PC-9 (cell line): ENCODE measurements at regions not wholly inside any gene's neighbourhood (a gene's known extent, or its start where the extent isn't known, plus 50 kb on each side); places are given as distances from the start of the nearest gene placed in this dataset.

Experiments used
- BruUV-seq: library from RNA; stranded (reverse); fragments of 400-500 nt; replicated peaks from 2 replicates; lab custom pipeline; 2021; lab: Mats Ljungman, UMichigan
- CTCF ChIA-PET: fragments of 300-600 bp; sonication (Branson Sonifier 250); formaldehyde crosslinking; loops from one replicate; lab custom pipeline; 2022; ENCODE audit warnings: antibody characterized with exemption; lab: Charles Lee
- POLR2A ChIA-PET: fragments of 300-600 bp; sonication (Branson Sonifier 250); formaldehyde crosslinking; loops from one replicate; lab custom pipeline; 2022; ENCODE audit warnings: antibody characterized with exemption; ENCODE audit not compliant: unreplicated experiment; lab: Charles Lee
- DNase-seq, 2 experiments: peaks; one replicate each; pipeline versions ENCODE4 v3.0.0 to v3.0.0-alpha.2; 2015 to 2022; ENCODE audit warnings: mixed read lengths in 1 of 2
- H2AFZ ChIP-seq: fragments of 200-600 bp; sonication (generic); 2 replicates; pipeline ENCODE4 v1.8.1; 2017; ENCODE audit warnings: antibody characterized with exemption
- H3F3A ChIP-seq: fragments of 200-600 bp; sonication (generic); 2 replicates; pipeline ENCODE4 v1.8.1; 2017; ENCODE audit warnings: antibody characterized with exemption, mild to moderate bottlenecking, low read depth; ENCODE audit not compliant: insufficient read depth
- H3K27ac ChIP-seq: fragments of 200-600 bp; sonication (generic); 2 replicates; pipeline ENCODE4 v1.6.1; 2016; ENCODE audit warnings: mixed run types
- H3K27me3 ChIP-seq: fragments of 200-600 bp; sonication (generic); 2 replicates; pipeline ENCODE4 v1.6.1; 2016; ENCODE audit warnings: low read depth, mixed run types; ENCODE audit not compliant: insufficient read depth
- H3K36me3 ChIP-seq: fragments of 200-600 bp; sonication (generic); 2 replicates; pipeline ENCODE4 v1.6.1; 2016; ENCODE audit warnings: low read depth, mixed run types
- H3K4me1 ChIP-seq: fragments of 200-600 bp; sonication (generic); replicated peaks from 2 replicates; pipeline ENCODE4 v1.6.1; 2016; ENCODE audit warnings: mixed run types; ENCODE audit not compliant: insufficient read depth
- H3K4me2 ChIP-seq: fragments of 200-600 bp; sonication (generic); 2 replicates; pipeline ENCODE4 v1.6.1; 2017; ENCODE audit warnings: mixed run types
- H3K4me3 ChIP-seq: fragments of 200-600 bp; sonication (generic); 2 replicates; pipeline ENCODE4 v1.6.1; 2016; ENCODE audit warnings: mixed run types
- H3K79me2 ChIP-seq: fragments of 200-600 bp; sonication (generic); 2 replicates; pipeline ENCODE4 v1.6.1; 2017; ENCODE audit warnings: low read depth, mixed run types
- H3K9me2 ChIP-seq: fragments of 200-600 bp; sonication (generic); 2 replicates; pipeline ENCODE4 v1.8.1; 2017; ENCODE audit warnings: mild to moderate bottlenecking; ENCODE audit not compliant: insufficient read depth
- H3K9me3 ChIP-seq: fragments of 200-600 bp; sonication (generic); 2 replicates; pipeline ENCODE4 v1.8.1; 2016; ENCODE audit warnings: low read depth; ENCODE audit not compliant: insufficient read depth
- H4K20me1 ChIP-seq: fragments of 200-600 bp; sonication (generic); 2 replicates; pipeline ENCODE4 v1.8.1; 2017; ENCODE audit not compliant: insufficient read depth
- EZH2 ChIP-seq: fragments of 200-600 bp; sonication (generic); IDR thresholded peaks from 2 replicates; pipeline ENCODE4 v1.8.0; 2017; ENCODE audit warnings: antibody characterized with exemption, low read depth
- intact Hi-C: fragments of 100-400 bp; cut with micrococcal nuclease; formaldehyde crosslinking; loops from one replicate; pipeline ENCODE4 v1.10.0; 2022; ENCODE audit not compliant: unreplicated experiment
- TF ChIP-seq, protein P1 (sequence below): fragments of 200-600 bp; sonication (generic); conservative IDR thresholded peaks from 2 replicates; pipeline ENCODE4 v1.6.1; 2017; ENCODE audit warnings: mixed run types, antibody characterized with exemption, mild to moderate bottlenecking, moderate library complexity

DNA sequence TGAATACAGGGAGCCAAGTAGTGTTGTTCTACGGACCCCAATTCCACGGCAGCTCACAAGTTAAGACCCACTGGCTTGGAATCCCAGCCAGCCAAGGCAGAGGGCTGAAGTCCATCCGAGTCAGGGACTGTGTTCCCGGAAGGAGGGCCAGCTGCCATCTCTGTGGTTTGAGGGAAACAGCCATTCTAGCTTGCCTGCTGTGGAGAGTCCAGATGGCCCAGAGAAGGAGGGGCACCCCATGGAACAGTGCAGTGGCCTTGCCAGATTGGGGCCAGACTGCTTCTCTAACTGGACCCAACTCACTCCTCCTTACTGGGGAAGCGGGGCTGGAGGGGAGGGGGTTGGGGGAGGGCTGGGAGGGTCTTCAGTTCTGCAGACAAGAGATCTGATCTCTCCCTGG, 156.4 kb downstream of the FAM181B start:
- TF ChIP-seq, protein P1, sequence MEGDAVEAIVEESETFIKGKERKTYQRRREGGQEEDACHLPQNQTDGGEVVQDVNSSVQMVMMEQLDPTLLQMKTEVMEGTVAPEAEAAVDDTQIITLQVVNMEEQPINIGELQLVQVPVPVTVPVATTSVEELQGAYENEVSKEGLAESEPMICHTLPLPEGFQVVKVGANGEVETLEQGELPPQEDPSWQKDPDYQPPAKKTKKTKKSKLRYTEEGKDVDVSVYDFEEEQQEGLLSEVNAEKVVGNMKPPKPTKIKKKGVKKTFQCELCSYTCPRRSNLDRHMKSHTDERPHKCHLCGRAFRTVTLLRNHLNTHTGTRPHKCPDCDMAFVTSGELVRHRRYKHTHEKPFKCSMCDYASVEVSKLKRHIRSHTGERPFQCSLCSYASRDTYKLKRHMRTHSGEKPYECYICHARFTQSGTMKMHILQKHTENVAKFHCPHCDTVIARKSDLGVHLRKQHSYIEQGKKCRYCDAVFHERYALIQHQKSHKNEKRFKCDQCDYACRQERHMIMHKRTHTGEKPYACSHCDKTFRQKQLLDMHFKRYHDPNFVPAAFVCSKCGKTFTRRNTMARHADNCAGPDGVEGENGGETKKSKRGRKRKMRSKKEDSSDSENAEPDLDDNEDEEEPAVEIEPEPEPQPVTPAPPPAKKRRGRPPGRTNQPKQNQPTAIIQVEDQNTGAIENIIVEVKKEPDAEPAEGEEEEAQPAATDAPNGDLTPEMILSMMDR: no peak
- no peak for TF ChIP-seq EZH2
- Histone ChIP-seq H3K9me2 (no peaks in the 10 kb centered on the region), H3F3A (no peaks in the 10 kb centered on the region), H3K27ac (no peak overlapping the region), H3K4me2 (no peak overlapping the region), H3K4me3 (no peak overlapping the region), H3K27me3 (no peaks in the 10 kb centered on the region), H3K36me3 (no peaks in the 10 kb centered on the region), H3K4me1 (no peaks in the 10 kb centered on the region), H3K9me3 (no peaks in the 10 kb centered on the region), H4K20me1 (no peaks in the 10 kb centered on the region), H2AFZ (no peak overlapping the region), H3K79me2 (no peaks in the 10 kb centered on the region)
- DNase-seq: no peak
- POLR2A ChIA-PET: no interaction called here
- CTCF ChIA-PET: no interaction called here
- BruUV-seq: no TSS peak
- intact Hi-C loops: no loop called here

DNA sequence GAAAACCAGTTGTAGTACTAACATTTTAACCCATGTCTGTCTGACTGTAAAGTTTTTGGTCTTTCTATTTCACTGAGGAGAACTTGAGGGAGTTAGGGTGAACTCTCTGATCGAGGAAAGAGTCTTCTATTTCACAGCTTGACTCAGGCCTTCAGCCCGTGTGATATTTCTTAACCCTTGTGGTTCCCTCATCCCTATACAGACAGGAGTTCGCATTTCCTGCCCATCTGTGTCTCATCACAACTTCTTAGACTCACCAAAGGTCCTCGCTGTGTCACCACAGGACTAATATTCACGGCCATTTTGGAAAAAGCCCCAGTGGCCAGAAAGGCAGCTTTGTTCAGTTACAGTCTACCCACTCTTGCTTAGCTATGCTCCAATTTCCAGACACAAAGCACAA, 172.8 kb downstream of the FAM181B start:
- no TSS peak for BruUV-seq

DNA sequence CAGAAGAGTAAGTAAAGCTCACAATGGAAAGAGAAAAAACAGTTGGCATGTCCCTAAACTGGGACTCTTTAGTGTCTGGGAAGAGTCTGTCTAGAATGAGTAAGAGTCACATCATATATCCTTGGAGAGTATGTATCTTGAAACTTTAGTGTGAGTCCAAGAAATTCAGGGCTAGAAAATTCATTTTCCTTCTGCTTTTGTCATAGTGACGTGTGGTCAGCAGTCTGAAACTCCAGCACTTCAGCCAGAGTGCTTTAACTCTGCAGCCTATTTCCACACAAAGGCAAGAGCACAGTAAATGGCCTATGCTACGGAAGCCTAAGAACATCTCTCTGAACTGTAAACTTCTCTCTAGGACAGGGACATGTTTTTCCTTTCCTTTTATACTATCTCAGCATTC, 174.1 kb downstream of the FAM181B start:
- no TSS peak for BruUV-seq
- TF ChIP-seq, protein P1: no peak
- TF ChIP-seq EZH2: no peak
- H3K36me3 ChIP-seq: no peaks in the 10 kb centered on the region

More for the DNA sequence above, 172.8 kb downstream of the FAM181B start:
- no peaks in the 10 kb centered on the region for H3K9me2 ChIP-seq
- no peaks in the 10 kb centered on the region for H3K4me1 ChIP-seq
- no peaks in the 10 kb centered on the region for H3K79me2 ChIP-seq
- CTCF ChIA-PET: no interaction called here
- no peaks in the 10 kb centered on the region for H3K36me3 ChIP-seq
- H4K20me1 ChIP-seq: no peaks in the 10 kb centered on the region
- H3F3A ChIP-seq: no peaks in the 10 kb centered on the region
- intact Hi-C loops: no loop called here
- H2AFZ ChIP-seq: no peak overlapping the region
- H3K9me3 ChIP-seq: no peaks in the 10 kb centered on the region
- POLR2A ChIA-PET: no interaction called here
- H3K4me2 ChIP-seq: no peak overlapping the region
- H3K4me3 ChIP-seq: no peak overlapping the region
- no peak for DNase-seq
- H3K27me3 ChIP-seq: no peaks in the 10 kb centered on the region
- TF ChIP-seq, protein P1: no peak
- no peak for TF ChIP-seq EZH2
- H3K27ac ChIP-seq: no peak overlapping the region

More for the DNA sequence above, 174.1 kb downstream of the FAM181B start:
- Histone ChIP-seq H4K20me1 (no peaks in the 10 kb centered on the region), H3K9me2 (no peaks in the 10 kb centered on the region), H3F3A (no peaks in the 10 kb centered on the region), H2AFZ (no peak overlapping the region), H3K27me3 (no peaks in the 10 kb centered on the region), H3K4me1 (no peaks in the 10 kb centered on the region), H3K27ac (no peak overlapping the region), H3K9me3 (no peaks in the 10 kb centered on the region), H3K4me2 (no peak overlapping the region), H3K4me3 (no peak overlapping the region), H3K79me2 (no peaks in the 10 kb centered on the region)
- no peak for DNase-seq
- ChIA-PET POLR2A (no interaction called here), CTCF (no interaction called here)
- intact Hi-C loops: no loop called here
